ENCODE measurements at regions not wholly inside any gene's neighbourhood (a gene's known extent, or its start where the extent isn't known, plus 50 kb on each side); places are given as distances from the start of the nearest gene placed in this dataset.

DNA sequence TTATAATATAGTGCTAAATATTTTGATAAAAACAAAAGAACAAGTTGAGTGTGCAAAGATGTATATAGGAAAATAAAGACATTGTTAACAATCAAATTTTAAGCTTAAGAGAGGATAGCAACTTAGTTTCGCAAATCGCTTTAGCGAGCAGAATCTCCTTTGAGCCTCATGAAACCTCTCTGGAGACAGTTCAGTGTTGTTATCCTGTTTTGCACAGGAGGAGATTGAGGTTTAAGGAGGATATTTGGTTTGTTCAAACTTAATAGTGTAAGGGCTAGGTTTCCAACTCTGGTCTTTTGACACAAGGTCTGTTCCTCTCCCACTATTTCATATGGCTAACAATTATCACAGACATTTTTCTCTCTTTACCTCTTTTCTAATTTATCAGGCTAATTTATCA lies 1848.5 kb upstream of the TENM3 start:
- in situ Hi-C loops (cut with MboI) (no loop called here), intact Hi-C loops (cut with micrococcal nuclease; ENCODE audit: unreplicated experiment) (no loop called here)
- no peaks in the 10 kb centered on the region for H3K36me3 ChIP-seq (ENCODE audit: control insufficient read depth in 2 of 2, insufficient read depth in 2 of 2, low read length in 1 of 2)
- 65% methylated on average over 3 of the region's 3 CpGs for WGBS (ENCODE audit: insufficient coverage, insufficient replicate concordance, low lambda C conversion rate, missing lambda C conversion rate)
- no peak overlapping the region for H3K4me3 ChIP-seq
- TF ChIP-seq ZNF384 (IDR thresholded peaks at IDR 0.05; ENCODE audit: borderline replicate concordance, low read depth, low read length) (no peak), JUND (IDR thresholded peaks at IDR 0.05; ENCODE audit: low read depth, low read length) (no peak)
- H3K27me3 ChIP-seq (replicated peaks in 1 of 2; ENCODE audit: control insufficient read depth in 2 of 2, insufficient read depth in 2 of 2, low read length in 1 of 2) = no peaks in the 10 kb centered on the region
- H3K4me1 ChIP-seq (ENCODE audit: control insufficient read depth, insufficient read depth, low read length) = no peaks in the 10 kb centered on the region
- DNase-seq (ENCODE audit: low read depth, low spot score) = no peak
- no peak for FAIRE-seq
- no peaks in the 10 kb centered on the region for H4K20me1 ChIP-seq (ENCODE audit: control insufficient read depth, insufficient read depth)
- ChIA-PET RAD21 (ENCODE audit: unreplicated experiment) (no interaction called here), CTCF (no interaction called here), SMC1A (ENCODE audit: uncharacterized antibody, unreplicated experiment) (no interaction called here), POLR2A (no interaction called here)
- no peak overlapping the region for H3K27ac ChIP-seq (ENCODE audit: control insufficient read depth, insufficient read depth)
- no TSS peak for BruUV-seq (replicated peaks)
- no peak overlapping the region; the same call in 1 of the 2 replicates for H2AFZ ChIP-seq (ENCODE audit: control insufficient read depth, low read depth, low read length)
- H3K79me2 ChIP-seq (ENCODE audit: control insufficient read depth, insufficient read depth, low read length) = no peaks in the 10 kb centered on the region
- no peak overlapping the region for H3K4me2 ChIP-seq (ENCODE audit: control insufficient read depth, insufficient read depth)
- no peak overlapping the region for H3K9ac ChIP-seq (ENCODE audit: control insufficient read depth, insufficient read depth, low read length)
- H3K9me3 ChIP-seq (replicated peaks; ENCODE audit: control insufficient read depth, insufficient read depth, low read length) = no peaks in the 10 kb centered on the region
- ATAC-seq = no peak

DNA sequence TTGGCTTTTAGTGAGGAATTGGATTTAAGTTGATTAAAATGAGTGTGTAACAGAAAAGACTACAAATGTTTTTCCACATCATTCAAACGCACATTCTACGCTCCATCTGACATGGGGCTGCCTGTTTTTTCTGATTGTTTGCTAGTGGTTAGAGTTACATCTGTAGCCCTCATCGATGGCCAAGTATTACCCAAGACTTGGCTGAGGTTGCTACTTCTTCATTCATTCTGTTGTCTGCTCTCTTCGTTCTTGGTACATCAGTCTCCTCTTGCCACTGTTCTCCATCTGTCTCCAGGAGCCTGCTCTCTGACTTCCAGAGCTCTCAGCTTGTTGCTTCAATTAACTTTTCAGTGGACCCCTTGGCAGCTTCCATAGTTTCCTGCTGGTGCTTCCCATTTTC lies 1844.6 kb upstream of the TENM3 start:
- FAIRE-seq = no peak

More for the DNA sequence above, 1844.6 kb upstream of the TENM3 start:
- Histone ChIP-seq H2AFZ (ENCODE audit: control insufficient read depth, low read depth, low read length) (no peak overlapping the region), H3K27ac (ENCODE audit: control insufficient read depth, insufficient read depth) (no peak overlapping the region), H3K9me3 (replicated peaks; ENCODE audit: control insufficient read depth, insufficient read depth, low read length) (no peaks in the 10 kb centered on the region), H3K4me2 (ENCODE audit: control insufficient read depth, insufficient read depth) (no peak overlapping the region), H3K4me1 (ENCODE audit: control insufficient read depth, insufficient read depth, low read length) (no peaks in the 10 kb centered on the region), H3K27me3 (replicated peaks in 1 of 2; ENCODE audit: control insufficient read depth in 2 of 2, insufficient read depth in 2 of 2, low read length in 1 of 2) (no peaks in the 10 kb centered on the region), H3K79me2 (ENCODE audit: control insufficient read depth, insufficient read depth, low read length) (no peaks in the 10 kb centered on the region), H3K36me3 (ENCODE audit: control insufficient read depth in 2 of 2, insufficient read depth in 2 of 2, low read length in 1 of 2) (no peaks in the 10 kb centered on the region), H4K20me1 (ENCODE audit: control insufficient read depth, insufficient read depth) (no peaks in the 10 kb centered on the region), H3K9ac (ENCODE audit: control insufficient read depth, insufficient read depth, low read length) (no peak overlapping the region), H3K4me3 (no peak overlapping the region)
- in situ Hi-C loops (cut with MboI) = no loop called here
- intact Hi-C loops (cut with micrococcal nuclease; ENCODE audit: unreplicated experiment) = no loop called here
- BruUV-seq (replicated peaks) = no TSS peak
- no peak for ATAC-seq
- 48% methylated on average over 4 of the region's 4 CpGs for WGBS (ENCODE audit: insufficient coverage, insufficient replicate concordance, low lambda C conversion rate, missing lambda C conversion rate)
- ChIA-PET SMC1A (ENCODE audit: uncharacterized antibody, unreplicated experiment) (no interaction called here), CTCF (no interaction called here), POLR2A (no interaction called here), RAD21 (ENCODE audit: unreplicated experiment) (no interaction called here)
- DNase-seq (ENCODE audit: low read depth, low spot score) = no peak
- TF ChIP-seq RELA (IDR thresholded peaks at IDR 0.05; ENCODE audit: borderline replicate concordance, partially characterized antibody) = no peak
- no peak for TF ChIP-seq SMAD1 (IDR thresholded peaks at IDR 0.05; ENCODE audit: low read depth, partially characterized antibody)
- no peak for TF ChIP-seq RUNX3 (IDR thresholded peaks at IDR 0.05; ENCODE audit: low read length)
- no peak for TF ChIP-seq ZNF274 (IDR thresholded peaks at IDR 0.05; ENCODE audit: insufficient read depth, insufficient read length)
- TF ChIP-seq BRCA1 (IDR thresholded peaks at IDR 0.05; ENCODE audit: low read depth, low read length) = no peak
- TF ChIP-seq CHD1 (IDR thresholded peaks at IDR 0.05; ENCODE audit: low read depth, low read length) = no peak
- TF ChIP-seq NR2C1 (IDR thresholded peaks at IDR 0.05) = no peak
- TF ChIP-seq, protein P1, sequence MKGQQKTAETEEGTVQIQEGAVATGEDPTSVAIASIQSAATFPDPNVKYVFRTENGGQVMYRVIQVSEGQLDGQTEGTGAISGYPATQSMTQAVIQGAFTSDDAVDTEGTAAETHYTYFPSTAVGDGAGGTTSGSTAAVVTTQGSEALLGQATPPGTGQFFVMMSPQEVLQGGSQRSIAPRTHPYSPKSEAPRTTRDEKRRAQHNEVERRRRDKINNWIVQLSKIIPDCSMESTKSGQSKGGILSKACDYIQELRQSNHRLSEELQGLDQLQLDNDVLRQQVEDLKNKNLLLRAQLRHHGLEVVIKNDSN (IDR thresholded peaks at IDR 0.05; ENCODE audit: borderline replicate concordance, extremely low read length, insufficient read depth, low read depth, low read length) = no peak
- TF ChIP-seq POLR2AphosphoS5 (IDR thresholded peaks at IDR 0.05; ENCODE audit: low read length) = no peak
- TF ChIP-seq, protein P2, sequence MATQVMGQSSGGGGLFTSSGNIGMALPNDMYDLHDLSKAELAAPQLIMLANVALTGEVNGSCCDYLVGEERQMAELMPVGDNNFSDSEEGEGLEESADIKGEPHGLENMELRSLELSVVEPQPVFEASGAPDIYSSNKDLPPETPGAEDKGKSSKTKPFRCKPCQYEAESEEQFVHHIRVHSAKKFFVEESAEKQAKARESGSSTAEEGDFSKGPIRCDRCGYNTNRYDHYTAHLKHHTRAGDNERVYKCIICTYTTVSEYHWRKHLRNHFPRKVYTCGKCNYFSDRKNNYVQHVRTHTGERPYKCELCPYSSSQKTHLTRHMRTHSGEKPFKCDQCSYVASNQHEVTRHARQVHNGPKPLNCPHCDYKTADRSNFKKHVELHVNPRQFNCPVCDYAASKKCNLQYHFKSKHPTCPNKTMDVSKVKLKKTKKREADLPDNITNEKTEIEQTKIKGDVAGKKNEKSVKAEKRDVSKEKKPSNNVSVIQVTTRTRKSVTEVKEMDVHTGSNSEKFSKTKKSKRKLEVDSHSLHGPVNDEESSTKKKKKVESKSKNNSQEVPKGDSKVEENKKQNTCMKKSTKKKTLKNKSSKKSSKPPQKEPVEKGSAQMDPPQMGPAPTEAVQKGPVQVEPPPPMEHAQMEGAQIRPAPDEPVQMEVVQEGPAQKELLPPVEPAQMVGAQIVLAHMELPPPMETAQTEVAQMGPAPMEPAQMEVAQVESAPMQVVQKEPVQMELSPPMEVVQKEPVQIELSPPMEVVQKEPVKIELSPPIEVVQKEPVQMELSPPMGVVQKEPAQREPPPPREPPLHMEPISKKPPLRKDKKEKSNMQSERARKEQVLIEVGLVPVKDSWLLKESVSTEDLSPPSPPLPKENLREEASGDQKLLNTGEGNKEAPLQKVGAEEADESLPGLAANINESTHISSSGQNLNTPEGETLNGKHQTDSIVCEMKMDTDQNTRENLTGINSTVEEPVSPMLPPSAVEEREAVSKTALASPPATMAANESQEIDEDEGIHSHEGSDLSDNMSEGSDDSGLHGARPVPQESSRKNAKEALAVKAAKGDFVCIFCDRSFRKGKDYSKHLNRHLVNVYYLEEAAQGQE (IDR thresholded peaks at IDR 0.05; ENCODE audit: low read depth, low read length) = no peak

Measured in GM12878 (cell line).